ENCODE measurements at regions not wholly inside any gene's neighbourhood (a gene's known extent, or its start where the extent isn't known, plus 50 kb on each side); places are given as distances from the start of the nearest gene placed in this dataset.
A peak's percentile ranks its signal among the peaks of the same experiment; 100 is the strongest.

DNA sequence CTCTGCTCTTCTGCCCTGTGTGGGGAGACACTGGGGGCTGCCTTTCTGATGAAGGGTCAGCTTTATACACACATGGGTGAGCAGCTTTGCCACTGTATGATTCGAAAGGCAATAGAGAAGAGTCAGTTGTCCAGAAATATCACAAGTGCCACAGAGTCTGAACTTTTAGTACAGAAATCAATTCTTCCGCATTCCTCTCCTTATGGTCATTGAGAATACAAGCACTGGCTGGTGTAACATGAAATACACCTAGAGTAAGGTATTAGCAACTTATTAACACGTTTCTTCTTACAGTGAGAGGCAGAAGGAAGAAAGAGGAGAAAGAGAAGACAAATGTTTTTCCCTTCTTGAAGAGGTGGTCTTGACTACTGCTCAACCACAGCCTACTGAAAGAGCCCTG is 579.2 kb downstream of the ZEB2 start:
- no peak overlapping the region for H3K4me3 ChIP-seq (ENCODE audit: low read depth, low read length)
- no peak for DNase-seq (ENCODE audit: low read depth)
- TF ChIP-seq, protein P1, sequence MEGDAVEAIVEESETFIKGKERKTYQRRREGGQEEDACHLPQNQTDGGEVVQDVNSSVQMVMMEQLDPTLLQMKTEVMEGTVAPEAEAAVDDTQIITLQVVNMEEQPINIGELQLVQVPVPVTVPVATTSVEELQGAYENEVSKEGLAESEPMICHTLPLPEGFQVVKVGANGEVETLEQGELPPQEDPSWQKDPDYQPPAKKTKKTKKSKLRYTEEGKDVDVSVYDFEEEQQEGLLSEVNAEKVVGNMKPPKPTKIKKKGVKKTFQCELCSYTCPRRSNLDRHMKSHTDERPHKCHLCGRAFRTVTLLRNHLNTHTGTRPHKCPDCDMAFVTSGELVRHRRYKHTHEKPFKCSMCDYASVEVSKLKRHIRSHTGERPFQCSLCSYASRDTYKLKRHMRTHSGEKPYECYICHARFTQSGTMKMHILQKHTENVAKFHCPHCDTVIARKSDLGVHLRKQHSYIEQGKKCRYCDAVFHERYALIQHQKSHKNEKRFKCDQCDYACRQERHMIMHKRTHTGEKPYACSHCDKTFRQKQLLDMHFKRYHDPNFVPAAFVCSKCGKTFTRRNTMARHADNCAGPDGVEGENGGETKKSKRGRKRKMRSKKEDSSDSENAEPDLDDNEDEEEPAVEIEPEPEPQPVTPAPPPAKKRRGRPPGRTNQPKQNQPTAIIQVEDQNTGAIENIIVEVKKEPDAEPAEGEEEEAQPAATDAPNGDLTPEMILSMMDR (IDR thresholded peaks at IDR 0.05; ENCODE audit: insufficient read depth, low read depth, low read length) = no peak

DNA sequence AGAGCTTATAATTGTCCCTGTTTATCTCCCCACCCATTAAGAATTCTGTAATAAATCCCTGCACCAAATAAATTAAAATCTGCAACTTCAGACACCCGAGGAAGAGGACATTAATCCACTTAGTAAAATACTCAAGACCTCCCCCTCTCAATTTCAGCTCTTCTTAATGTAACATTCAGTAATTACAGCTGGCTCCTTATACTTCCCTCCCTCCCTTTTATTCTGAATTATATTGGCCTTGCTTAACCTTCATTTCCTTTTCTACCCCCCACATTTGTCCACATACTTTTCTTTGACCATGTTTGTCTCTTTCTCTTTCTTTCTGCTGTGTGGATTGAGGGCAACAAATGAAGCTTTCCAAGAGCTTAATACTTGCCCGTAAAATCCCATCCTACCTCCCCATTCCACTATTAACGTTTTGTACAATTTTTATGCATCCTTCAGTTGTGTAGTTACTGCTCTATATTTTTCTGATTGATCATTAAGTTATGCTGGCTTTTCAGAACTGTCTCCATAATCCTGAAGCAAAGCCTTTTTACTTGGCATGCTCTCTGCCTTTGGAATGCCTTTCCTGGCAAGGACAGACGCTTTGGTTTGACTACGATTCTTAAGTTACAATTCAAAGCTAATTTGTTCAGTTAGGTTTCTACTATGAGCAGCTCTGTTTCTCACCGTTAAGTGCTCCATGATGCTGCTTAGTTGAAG is 580.1 kb downstream of the ZEB2 start:
- H3K4me3 ChIP-seq (ENCODE audit: low read depth, low read length) = no peak overlapping the region
- peak; percentile 10 for DNase-seq (ENCODE audit: low read depth)
- TF ChIP-seq, protein P1 (IDR thresholded peaks at IDR 0.05; ENCODE audit: insufficient read depth, low read depth, low read length) = no peak

DNA sequence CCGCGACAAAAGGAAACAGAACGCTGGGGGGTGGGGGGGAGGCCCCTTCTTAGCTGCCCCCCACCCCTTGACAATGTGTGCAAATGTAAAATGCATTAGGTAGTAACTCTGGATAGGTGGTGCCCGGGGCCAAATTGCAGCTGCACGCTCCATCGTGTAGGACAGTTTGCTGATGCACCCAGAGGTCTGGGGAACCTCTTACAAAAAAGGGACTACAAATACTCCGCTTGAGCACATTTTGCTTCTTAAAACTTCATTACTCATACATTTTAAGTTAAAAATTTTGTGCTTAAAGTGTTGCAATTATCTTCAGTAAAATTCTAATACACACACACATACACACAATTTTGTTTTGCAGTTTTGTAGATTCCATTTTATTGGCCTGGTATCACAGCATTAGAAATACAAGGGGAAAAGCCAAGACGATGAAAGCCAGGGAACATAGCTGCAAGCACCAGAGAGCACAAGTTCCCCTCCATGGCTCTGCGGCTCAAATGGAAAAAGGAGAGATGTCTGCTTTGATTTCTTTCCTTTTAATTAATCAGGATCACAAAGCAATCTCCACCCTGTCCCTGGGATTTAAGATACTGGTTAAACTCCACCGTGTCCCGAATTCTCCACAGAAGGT is 582.1 kb downstream of the ZEB2 start:
- TF ChIP-seq, protein P1 (IDR thresholded peaks at IDR 0.05; ENCODE audit: insufficient read depth, low read depth, low read length) = no peak
- H3K4me3 ChIP-seq (ENCODE audit: low read depth, low read length) = peak overlapping the region; percentile 58
- DNase-seq (ENCODE audit: low read depth) = peak; percentile 9

DNA sequence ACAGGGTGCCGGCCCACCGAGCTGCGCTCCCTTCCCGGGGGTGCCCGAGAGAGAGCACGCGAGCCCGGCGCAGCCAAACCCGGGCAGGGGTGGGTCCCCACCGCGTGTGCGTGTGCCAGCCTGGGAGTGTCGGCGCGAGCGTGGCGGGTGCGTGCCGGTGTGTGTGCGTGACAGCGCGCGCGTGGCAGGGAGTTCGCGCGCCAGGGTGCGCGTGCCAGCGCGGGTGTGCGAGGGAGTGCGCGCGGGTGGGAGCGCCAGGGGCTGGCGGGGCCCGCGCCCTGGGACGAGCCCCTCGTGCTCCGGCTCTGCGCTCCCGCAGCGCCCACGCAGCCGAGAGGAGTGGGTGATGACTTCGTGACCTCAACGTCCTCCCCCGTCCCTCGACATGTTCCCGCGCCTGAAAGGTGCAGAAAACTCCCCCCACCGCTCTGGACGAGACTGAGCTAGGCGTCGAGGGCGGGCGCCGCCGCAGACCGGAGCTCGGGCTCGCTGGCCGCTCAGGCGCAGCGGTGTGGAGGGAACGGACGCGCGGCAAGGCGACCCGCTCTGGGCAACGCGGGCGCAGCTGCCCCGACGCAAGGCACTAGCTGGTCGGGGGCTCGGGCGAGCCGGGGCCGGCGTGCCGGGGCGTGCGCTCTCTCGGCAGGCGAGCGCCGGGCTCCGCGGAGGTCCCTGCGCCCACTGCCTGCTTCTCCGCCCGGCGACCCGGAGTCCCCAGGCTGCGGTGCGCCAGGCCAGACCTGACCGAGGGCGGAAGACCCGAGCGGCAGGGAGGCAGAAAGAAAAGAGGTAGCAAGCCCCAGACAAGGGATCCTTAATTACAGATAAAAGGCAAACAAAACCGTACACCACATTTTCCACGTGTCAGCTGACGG is 582.8 kb downstream of the ZEB2 start:
- TF ChIP-seq, protein P1 (IDR thresholded peaks at IDR 0.05; ENCODE audit: insufficient read depth, low read depth, low read length) = no peak
- peak; percentile 37 for DNase-seq (ENCODE audit: low read depth)
- H3K4me3 ChIP-seq (ENCODE audit: low read depth, low read length) = peak overlapping the region; percentile 58

DNA sequence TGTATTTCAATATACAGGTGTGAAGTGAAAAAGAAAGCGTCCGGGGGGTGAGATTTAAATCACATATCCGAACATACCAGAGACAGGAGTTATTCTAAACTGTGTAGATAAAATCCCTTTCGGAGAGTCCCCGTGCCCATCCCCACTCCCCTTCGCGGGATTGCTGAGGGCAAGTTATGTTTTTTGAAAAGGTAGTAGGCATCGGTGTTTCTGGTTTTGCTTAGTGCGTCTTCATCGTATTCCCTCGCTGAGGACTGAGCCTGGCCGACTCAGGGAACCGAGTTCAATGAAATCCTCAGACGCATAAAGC is 583.4 kb downstream of the ZEB2 start:
- TF ChIP-seq, protein P1 (IDR thresholded peaks at IDR 0.05; ENCODE audit: insufficient read depth, low read depth, low read length) = no peak
- peak; percentile 27 for DNase-seq (ENCODE audit: low read depth)
- peak overlapping the region; percentile 58 for H3K4me3 ChIP-seq (ENCODE audit: low read depth, low read length)

DNA sequence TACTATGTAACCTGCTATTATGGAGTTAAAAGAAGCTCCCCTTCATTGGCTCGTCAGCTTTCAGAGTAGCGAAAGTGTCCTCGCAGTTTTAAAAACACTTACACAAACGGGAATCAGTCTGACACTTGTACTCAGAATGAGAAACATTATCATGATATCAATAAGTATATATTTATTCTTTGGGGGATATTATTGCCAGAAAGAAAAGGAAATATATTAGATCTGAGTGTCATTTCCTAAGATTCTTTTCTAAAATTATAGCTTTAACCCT is 584.5 kb downstream of the ZEB2 start:
- no peak for DNase-seq (ENCODE audit: low read depth)
- TF ChIP-seq, protein P1 (IDR thresholded peaks at IDR 0.05; ENCODE audit: insufficient read depth, low read depth, low read length) = no peak
- H3K4me3 ChIP-seq (ENCODE audit: low read depth, low read length) = no peak overlapping the region

Measured in fibroblast of villous mesenchyme (primary cell).